ENCODE measurements at regions not wholly inside any gene's neighbourhood (a gene's known extent, or its start where the extent isn't known, plus 50 kb on each side); places are given as distances from the start of the nearest gene placed in this dataset.

DNA sequence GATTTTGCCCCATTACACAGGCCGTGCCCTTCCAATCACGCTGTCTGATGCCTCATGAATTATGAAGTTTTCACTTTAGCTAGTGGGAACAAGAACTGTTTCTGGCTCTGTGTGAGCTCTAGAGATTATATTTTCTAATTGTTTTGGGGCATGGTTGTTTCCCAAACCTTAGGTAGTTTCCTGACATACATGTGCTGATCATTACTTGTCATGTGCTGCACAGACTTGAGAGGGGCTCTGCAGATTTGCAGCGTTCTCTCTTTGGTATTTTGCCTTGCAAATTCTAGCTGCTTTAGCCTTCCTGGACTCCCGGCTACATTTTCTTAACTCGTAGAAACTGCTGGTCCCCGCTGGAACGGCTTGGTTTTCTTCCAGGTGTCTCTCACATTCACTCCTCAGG, 142.1 kb upstream of the IVNS1ABP start:
- TF ChIP-seq POLR2A (IDR thresholded peaks at IDR 0.05) = no peak
- TF ChIP-seq, protein P1, sequence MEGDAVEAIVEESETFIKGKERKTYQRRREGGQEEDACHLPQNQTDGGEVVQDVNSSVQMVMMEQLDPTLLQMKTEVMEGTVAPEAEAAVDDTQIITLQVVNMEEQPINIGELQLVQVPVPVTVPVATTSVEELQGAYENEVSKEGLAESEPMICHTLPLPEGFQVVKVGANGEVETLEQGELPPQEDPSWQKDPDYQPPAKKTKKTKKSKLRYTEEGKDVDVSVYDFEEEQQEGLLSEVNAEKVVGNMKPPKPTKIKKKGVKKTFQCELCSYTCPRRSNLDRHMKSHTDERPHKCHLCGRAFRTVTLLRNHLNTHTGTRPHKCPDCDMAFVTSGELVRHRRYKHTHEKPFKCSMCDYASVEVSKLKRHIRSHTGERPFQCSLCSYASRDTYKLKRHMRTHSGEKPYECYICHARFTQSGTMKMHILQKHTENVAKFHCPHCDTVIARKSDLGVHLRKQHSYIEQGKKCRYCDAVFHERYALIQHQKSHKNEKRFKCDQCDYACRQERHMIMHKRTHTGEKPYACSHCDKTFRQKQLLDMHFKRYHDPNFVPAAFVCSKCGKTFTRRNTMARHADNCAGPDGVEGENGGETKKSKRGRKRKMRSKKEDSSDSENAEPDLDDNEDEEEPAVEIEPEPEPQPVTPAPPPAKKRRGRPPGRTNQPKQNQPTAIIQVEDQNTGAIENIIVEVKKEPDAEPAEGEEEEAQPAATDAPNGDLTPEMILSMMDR (IDR thresholded peaks at IDR 0.05) = no peak
- no peaks in the 10 kb centered on the region for H3K27me3 ChIP-seq
- no peak overlapping the region for H3K4me3 ChIP-seq
- no peak overlapping the region for H3K27ac ChIP-seq
- DNase-seq = no peak
- H3K4me1 ChIP-seq = no peaks in the 10 kb centered on the region
- intact Hi-C loops (cut with DNase I; ENCODE audit: low total_unique reads) = no loop called here
- no peaks in the 10 kb centered on the region for H3K36me3 ChIP-seq (ENCODE audit: low read depth, missing control alignments)
- no peaks in the 10 kb centered on the region for H3K9me3 ChIP-seq
- 79 to 85% methylated on average over 7 of the region's 7 CpGs for WGBS, 2 donors

DNA sequence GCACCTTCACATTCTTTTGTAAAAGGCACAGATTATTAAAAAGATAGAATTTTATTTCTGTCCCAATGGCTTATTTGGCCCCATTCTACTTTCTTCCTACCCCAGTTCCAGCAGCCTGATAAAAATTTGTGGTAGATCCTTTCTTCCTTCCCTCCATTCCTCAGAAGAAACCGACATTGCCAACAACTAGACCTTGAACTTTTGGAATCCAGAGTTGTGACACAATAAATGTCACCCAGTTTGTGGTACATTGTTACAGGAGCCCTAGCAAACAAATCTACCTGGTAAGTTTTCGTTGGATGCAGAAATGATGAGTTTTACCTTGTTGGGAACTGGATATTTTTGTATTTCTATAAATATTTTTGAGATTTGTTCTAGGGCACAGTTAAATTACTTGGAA, 141.6 kb upstream of the IVNS1ABP start:
- TF ChIP-seq, protein P1 (IDR thresholded peaks at IDR 0.05) = no peak
- no peak for TF ChIP-seq POLR2A (IDR thresholded peaks at IDR 0.05)
- intact Hi-C loops (cut with DNase I; ENCODE audit: low total_unique reads) = no loop called here

DNA sequence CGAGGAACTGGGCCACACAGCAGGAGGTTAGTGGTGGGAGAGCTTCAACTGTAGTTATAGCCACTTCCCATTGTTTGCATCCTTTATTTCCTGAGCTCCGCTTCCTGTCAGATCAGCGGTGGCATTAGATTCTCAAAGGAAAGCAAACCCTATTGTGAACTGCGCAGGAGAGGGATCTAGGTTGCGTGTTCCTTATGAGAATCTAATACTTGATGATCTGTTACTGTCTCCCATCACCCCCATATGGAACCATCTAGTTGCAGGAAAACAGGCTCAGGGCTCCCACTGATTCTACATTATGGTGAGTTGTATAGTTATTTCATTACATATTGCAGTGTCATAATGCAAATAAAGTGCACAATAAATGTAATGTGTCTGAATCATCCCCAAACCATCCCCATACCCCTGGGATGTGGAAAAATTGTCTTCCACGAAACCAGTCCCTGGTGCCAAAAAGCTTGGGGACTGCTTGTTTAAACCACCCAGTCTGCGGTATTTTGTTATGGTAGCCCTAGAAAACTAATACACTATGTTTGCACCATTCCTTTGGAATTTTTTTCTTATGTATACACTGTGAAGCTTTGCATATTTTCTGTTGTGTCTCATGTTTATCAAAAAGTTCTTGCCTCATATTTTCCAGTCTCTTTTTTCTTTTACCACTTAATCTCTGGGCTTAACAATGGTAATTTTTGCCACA, 136.6 kb upstream of the IVNS1ABP start:
- Histone ChIP-seq H3K27me3 (no peaks in the 10 kb centered on the region), H3K4me1 (no peaks in the 10 kb centered on the region), H3K27ac (no peak overlapping the region), H3K9me3 (no peaks in the 10 kb centered on the region), H3K4me3 (no peak overlapping the region), H3K36me3 (ENCODE audit: low read depth, missing control alignments) (no peaks in the 10 kb centered on the region)
- DNase-seq = no peak
- WGBS, 2 donors = 84 to 92% methylated on average over 7 of the region's 7 CpGs
- TF ChIP-seq POLR2A (IDR thresholded peaks at IDR 0.05) = no peak
- TF ChIP-seq, protein P1 (IDR thresholded peaks at IDR 0.05) = no peak
- intact Hi-C loops (cut with DNase I; ENCODE audit: low total_unique reads) = no loop called here

More for the DNA sequence above, 141.6 kb upstream of the IVNS1ABP start:
- H3K27me3 ChIP-seq = no peaks in the 10 kb centered on the region
- no peaks in the 10 kb centered on the region for H3K9me3 ChIP-seq
- 33 to 42% methylated on average over 2 of the region's 2 CpGs for WGBS, 2 donors
- H3K27ac ChIP-seq = no peak overlapping the region
- no peaks in the 10 kb centered on the region for H3K4me1 ChIP-seq
- no peak overlapping the region for H3K4me3 ChIP-seq
- DNase-seq = no peak
- no peaks in the 10 kb centered on the region for H3K36me3 ChIP-seq (ENCODE audit: low read depth, missing control alignments)

DNA sequence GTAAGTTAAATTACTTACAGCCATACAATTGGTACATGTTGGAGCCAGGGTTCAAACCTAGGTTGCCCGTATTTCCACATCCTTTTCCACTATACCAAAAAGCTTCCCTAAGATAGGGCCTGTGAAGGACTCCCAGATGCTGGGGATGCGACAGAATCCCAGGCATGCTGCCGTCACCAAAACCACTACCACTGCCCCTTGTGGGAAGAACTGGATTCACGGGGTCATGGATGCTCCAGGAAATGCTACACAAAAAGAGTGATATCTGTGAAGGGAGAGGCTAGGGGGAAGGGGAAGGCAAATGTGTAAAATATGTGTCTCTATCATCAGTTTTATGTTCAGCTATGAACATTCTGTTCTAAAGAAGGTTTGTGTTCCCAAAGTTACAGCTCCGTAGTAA, 133.9 kb upstream of the IVNS1ABP start:
- Histone ChIP-seq H3K27me3 (no peaks in the 10 kb centered on the region), H3K27ac (no peak overlapping the region), H3K9me3 (no peaks in the 10 kb centered on the region), H3K4me3 (no peak overlapping the region), H3K36me3 (ENCODE audit: low read depth, missing control alignments) (no peaks in the 10 kb centered on the region), H3K4me1 (no peaks in the 10 kb centered on the region)
- no peak for TF ChIP-seq POLR2A (IDR thresholded peaks at IDR 0.05)
- TF ChIP-seq, protein P1 (IDR thresholded peaks at IDR 0.05) = no peak
- no peak for DNase-seq
- intact Hi-C loops (cut with DNase I; ENCODE audit: low total_unique reads) = no loop called here
- WGBS, 2 donors = 77 to 85% methylated on average over 5 of the region's 5 CpGs
